HepG2 (cell line): ENCODE measurements at regions not wholly inside any gene's neighbourhood (a gene's known extent, or its start where the extent isn't known, plus 50 kb on each side); places are given as distances from the start of the nearest gene placed in this dataset.

Source experiments
- HDAC2 ChIP-seq: sonication (generic); formaldehyde crosslinking; IDR thresholded peaks from 2 replicates; pipeline ENCODE4 v1.4.0; 2020; ENCODE audit warnings: missing genetic modification reagents
- KLF16 ChIP-seq, 2 experiments: sonication (generic) in 1 of 2; formaldehyde crosslinking in 1 of 2; IDR thresholded peaks; 2 replicates each; pipeline versions ENCODE4 v1.6.1 to v1.8.0; 2016 to 2023; ENCODE audit warnings: missing genetic modification reagents in 2 of 2, missing compliant biosample characterization in 1 of 2
- NR3C1 ChIP-seq: sonication (generic); formaldehyde crosslinking; IDR thresholded peaks from 2 replicates; pipeline ENCODE4 v1.4.0; 2020; ENCODE audit warnings: missing genetic modification reagents
- PCBP1 ChIP-seq: fragments of 200-400 bp; formaldehyde crosslinking; IDR thresholded peaks from 2 replicates; pipeline ENCODE4 v1.6.1; 2017; ENCODE audit warnings: mild to moderate bottlenecking, low read depth, low read length, borderline replicate concordance
- SIX1 ChIP-seq: sonication (generic); formaldehyde crosslinking; IDR thresholded peaks from 2 replicates; pipeline ENCODE4 v1.4.0; 2020; ENCODE audit warnings: missing genetic modification reagents, borderline replicate concordance
- SIX4 ChIP-seq: sonication (generic); formaldehyde crosslinking; IDR thresholded peaks from 2 replicates; pipeline ENCODE4 v1.4.0; 2020; ENCODE audit warnings: missing genetic modification reagents
- TF ChIP-seq, protein P1 (sequence below): IDR thresholded peaks from 2 replicates; pipeline ENCODE4 v1.6.1; 2016; ENCODE audit warnings: missing compliant biosample characterization, missing genetic modification reagents, borderline replicate concordance

GRCh38 chr16:56066617-56067016 is 124.7 kb upstream of the GNAO1 start:
- TF ChIP-seq HDAC2 (CRISPR knock-in tag) = no peak
- no peak for TF ChIP-seq NR3C1
- no peak for TF ChIP-seq SIX4
- TF ChIP-seq SIX1 (CRISPR knock-in tag) = no peak
- no peak for TF ChIP-seq PCBP1
- no peak for TF ChIP-seq KLF16 (CRISPR knock-in tag; IDR thresholded peaks at IDR 0.05)
- TF ChIP-seq, protein P1, sequence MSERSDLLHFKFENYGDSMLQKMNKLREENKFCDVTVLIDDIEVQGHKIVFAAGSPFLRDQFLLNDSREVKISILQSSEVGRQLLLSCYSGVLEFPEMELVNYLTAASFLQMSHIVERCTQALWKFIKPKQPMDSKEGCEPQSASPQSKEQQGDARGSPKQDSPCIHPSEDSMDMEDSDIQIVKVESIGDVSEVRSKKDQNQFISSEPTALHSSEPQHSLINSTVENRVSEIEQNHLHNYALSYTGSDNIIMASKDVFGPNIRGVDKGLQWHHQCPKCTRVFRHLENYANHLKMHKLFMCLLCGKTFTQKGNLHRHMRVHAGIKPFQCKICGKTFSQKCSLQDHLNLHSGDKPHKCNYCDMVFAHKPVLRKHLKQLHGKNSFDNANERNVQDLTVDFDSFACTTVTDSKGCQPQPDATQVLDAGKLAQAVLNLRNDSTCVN = no peak
